ENCODE measurements at regions not wholly inside any gene's neighbourhood (a gene's known extent, or its start where the extent isn't known, plus 50 kb on each side); places are given as distances from the start of the nearest gene placed in this dataset.

GRCh38 chr10:62958980-62959379, 142.8 kb upstream of the EGR2 start:
- Histone ChIP-seq H3K4me2 (ENCODE audit: control insufficient read depth, insufficient read depth) (no peak overlapping the region), H3K36me3 (ENCODE audit: control insufficient read depth in 2 of 2, insufficient read depth in 2 of 2, low read length in 1 of 2) (no peaks in the 10 kb centered on the region), H3K27ac (ENCODE audit: control insufficient read depth, insufficient read depth) (no peak overlapping the region), H3K79me2 (ENCODE audit: control insufficient read depth, insufficient read depth, low read length) (no peaks in the 10 kb centered on the region), H3K4me1 (ENCODE audit: control insufficient read depth, insufficient read depth, low read length) (no peaks in the 10 kb centered on the region), H3K4me3 (no peak overlapping the region), H4K20me1 (ENCODE audit: control insufficient read depth, insufficient read depth) (no peaks in the 10 kb centered on the region), H3K27me3 (replicated peaks in 1 of 2; ENCODE audit: control insufficient read depth in 2 of 2, insufficient read depth in 2 of 2, low read length in 1 of 2) (peaks cover 2 to 4% of the 10 kb centered on the region in 2 experiments; a peak in 1 of 4 replicates), H3K9ac (ENCODE audit: control insufficient read depth, insufficient read depth, low read length) (no peak overlapping the region), H2AFZ (ENCODE audit: control insufficient read depth, low read depth, low read length) (no peak overlapping the region), H3K9me3 (replicated peaks; ENCODE audit: control insufficient read depth, insufficient read depth, low read length) (no peaks in the 10 kb centered on the region; the same call in 2 of the 3 replicates)
- intact Hi-C loops (cut with micrococcal nuclease; ENCODE audit: unreplicated experiment) (no loop called here), in situ Hi-C loops (cut with MboI) (no loop called here)
- BruUV-seq (replicated peaks) = no TSS peak
- ChIA-PET CTCF (interaction anchor here (0.9 to 1.3 kb wide), 3 partner anchors 14 to 467 kb away, joined by 3 to 4 read pairs (median 3); no protein-coding TSS in a partner anchor), SMC1A (ENCODE audit: uncharacterized antibody, unreplicated experiment) (interaction anchor here (0.7 to 1.1 kb wide), 3 partner anchors 41 to 440 kb away, joined by 3 read pairs; no protein-coding TSS in a partner anchor), RAD21 (ENCODE audit: unreplicated experiment) (interaction anchor here (1.1 kb wide), 1 partner anchor 125 kb away, joined by 3 read pairs; no protein-coding TSS in a partner anchor), POLR2A (no interaction called here)
- DNase-seq (ENCODE audit: low read depth, low spot score) = no peak
- TF ChIP-seq PRDM15 (CRISPR knock-in tag; IDR thresholded peaks at IDR 0.05) (no peak), BRCA1 (IDR thresholded peaks at IDR 0.05; ENCODE audit: low read depth, low read length) (no peak), NRF1 (conservative IDR thresholded peaks at IDR 0.05; ENCODE audit: low read depth, low read length) (no peak), USF2 (IDR thresholded peaks at IDR 0.05; ENCODE audit: borderline replicate concordance, low read depth, low read length) (no peak), SUZ12 (IDR thresholded peaks at IDR 0.05; ENCODE audit: unreplicated experiment) (no peak), HSF1 (IDR thresholded peaks at IDR 0.05; ENCODE audit: low read depth, low read length) (no peak), MEF2A (IDR thresholded peaks at IDR 0.05; ENCODE audit: insufficient read depth, low read depth, low read length) (no peak), MYB (IDR thresholded peaks at IDR 0.05; ENCODE audit: borderline replicate concordance, low read depth, low read length) (no peak), PKNOX1 (IDR thresholded peaks at IDR 0.05) (no peak), ATF7 (IDR thresholded peaks at IDR 0.05; ENCODE audit: low read depth) (no peak), CBX5 (IDR thresholded peaks at IDR 0.05; ENCODE audit: low read depth) (no peak), TCF7 (IDR thresholded peaks at IDR 0.05; ENCODE audit: borderline replicate concordance) (no peak), STAT1 (conservative IDR thresholded peaks at IDR 0.05) (no peak), SMC3 (IDR thresholded peaks at IDR 0.05; ENCODE audit: borderline replicate concordance, low read length) (no peak), YBX1 (IDR thresholded peaks at IDR 0.05) (no peak)
- FAIRE-seq = no peak
- WGBS (ENCODE audit: insufficient coverage, insufficient replicate concordance, low lambda C conversion rate, missing lambda C conversion rate) = 100% methylated on average over 1 of the region's 1 CpG
- no peak for ATAC-seq
